Keratinocyte (primary cell): ENCODE measurements at regions not wholly inside any gene's neighbourhood (a gene's known extent, or its start where the extent isn't known, plus 50 kb on each side); places are given as distances from the start of the nearest gene placed in this dataset.

Experiments used
- DNase-seq: peaks from one replicate; pipeline ENCODE4 v3.0.0-alpha.2; 2011; ENCODE audit warnings: low read depth, missing footprints, low spot score
- FAIRE-seq: peaks from 2 replicates; lab custom pipeline; 2011; peaks lifted over from hg19 to GRCh38; lab: Jason Lieb, UNC
- H2AFZ ChIP-seq: 2 replicates; pipeline ENCODE4 v1.6.0; 2012; ENCODE audit warnings: low read length, control low read depth, inconsistent platforms; ENCODE audit not compliant: control insufficient read depth
- H3K27ac ChIP-seq: 2 replicates; pipeline ENCODE4 v1.5.1; 2011; ENCODE audit warnings: low read length; ENCODE audit not compliant: control insufficient read depth, insufficient read depth
- H3K27me3 ChIP-seq: 3 replicates; pipeline ENCODE4 v1.6.0; 2011; ENCODE audit warnings: low read length; ENCODE audit not compliant: control insufficient read depth, insufficient read depth; ENCODE audit errors: extremely low read depth
- H3K36me3 ChIP-seq, 2 experiments: 2 replicates in 1 of 2; 3 replicates in 1 of 2; pipeline ENCODE4 v1.5.1; 2011; ENCODE audit warnings: low read length in 2 of 2, mild to moderate bottlenecking in 1 of 2; ENCODE audit not compliant: control insufficient read depth in 2 of 2, insufficient read depth in 2 of 2; ENCODE audit errors: extremely low read depth in 1 of 2
- H3K4me1 ChIP-seq: 3 replicates; pipeline ENCODE4 v1.5.1; 2011; ENCODE audit warnings: low read length; ENCODE audit not compliant: control insufficient read depth, insufficient read depth; ENCODE audit errors: extremely low read depth
- H3K4me2 ChIP-seq: 3 replicates; pipeline ENCODE4 v1.6.0; 2011; ENCODE audit warnings: low read depth, low read length; ENCODE audit not compliant: control insufficient read depth, insufficient read depth; ENCODE audit errors: extremely low read depth
- H3K4me3 ChIP-seq, 3 experiments: fragments of 200-600 bp in 1 of 3; sonication (generic) in 1 of 3; 2 replicates in 2 of 3; 3 replicates in 1 of 3; pipeline ENCODE4 v1.5.1; 2011 to 2016; ENCODE audit warnings: low read length in 3 of 3, mild to moderate bottlenecking in 3 of 3, control low read depth in 2 of 3, inconsistent platforms in 1 of 3, low read depth in 1 of 3, mixed read lengths in 1 of 3, mixed run types in 1 of 3, moderate library complexity in 1 of 3; ENCODE audit not compliant: control insufficient read depth in 2 of 3, insufficient read depth in 2 of 3; ENCODE audit errors: extremely low read depth in 1 of 3
- H3K79me2 ChIP-seq: 2 replicates; pipeline ENCODE4 v1.6.0; 2012; ENCODE audit warnings: low read length; ENCODE audit not compliant: control insufficient read depth, insufficient read depth
- H3K9ac ChIP-seq: 3 replicates; pipeline ENCODE4 v1.6.0; 2011; ENCODE audit warnings: low read length; ENCODE audit not compliant: control insufficient read depth, insufficient read depth; ENCODE audit errors: extremely low read depth
- H3K9me1 ChIP-seq: 3 replicates; pipeline ENCODE4 v1.6.0; 2011; ENCODE audit warnings: low read length; ENCODE audit not compliant: control insufficient read depth, insufficient read depth; ENCODE audit errors: extremely low read depth
- H3K9me3 ChIP-seq: 2 replicates; pipeline ENCODE4 v1.5.1; 2012; ENCODE audit warnings: low read depth, low read length; ENCODE audit not compliant: control insufficient read depth
- H4K20me1 ChIP-seq: 3 replicates; pipeline ENCODE4 v1.6.0; 2011; ENCODE audit warnings: low read length; ENCODE audit not compliant: control insufficient read depth, insufficient read depth; ENCODE audit errors: extremely low read depth
- CTCF ChIP-seq, 3 experiments: IDR thresholded peaks in 1 of 3; conservative IDR thresholded peaks in 1 of 3; optimal IDR thresholded peaks in 1 of 3; 2 replicates in 2 of 3; 3 replicates in 1 of 3; pipeline versions ENCODE3 to v1.5.1; 2011; ENCODE audit warnings: low read length in 3 of 3, mild to moderate bottlenecking in 3 of 3, moderate library complexity in 2 of 3, control low read depth in 1 of 3, inconsistent platforms in 1 of 3; ENCODE audit not compliant: insufficient read depth in 2 of 3; ENCODE audit errors: extremely low read depth in 1 of 3
- EZH2 ChIP-seq: IDR thresholded peaks from one replicate; pipeline ENCODE4 v1.6.1; 2012; ENCODE audit warnings: inconsistent platforms, mild to moderate bottlenecking, low read length, moderate library complexity
- dilution Hi-C: fragments of 300-500 bp; cut with MboI; formaldehyde crosslinking; loops from one replicate; pipeline ENCODE4 v1.7.0; 2020; ENCODE audit warnings: low sequenced_read_pairs; ENCODE audit not compliant: extremely low pct_ligation_motif_present

GRCh38 chr2:16470936-16471490, 194.6 kb downstream of the CYRIA start:
- Histone ChIP-seq H3K4me1 (peaks cover 3% of the 10 kb centered on the region), H3K79me2 (no peaks in the 10 kb centered on the region), H3K9ac (no peak overlapping the region), H3K9me3 (no peaks in the 10 kb centered on the region), H3K4me3 (no peak overlapping the region), H3K36me3 (no peaks in the 10 kb centered on the region), H3K4me2 (no peak overlapping the region), H4K20me1 (no peaks in the 10 kb centered on the region), H3K27me3 (no peaks in the 10 kb centered on the region), H2AFZ (no peak overlapping the region), H3K27ac (no peak overlapping the region), H3K9me1 (no peaks in the 10 kb centered on the region)
- dilution Hi-C loops, result no loop called here
- DNase-seq (no peak), FAIRE-seq (no peak)
- no peak for TF ChIP-seq CTCF (optimal IDR thresholded peaks at IDR 0.05 in 1 of 3, IDR thresholded peaks at IDR 0.05 in 1 of 3, conservative IDR thresholded peaks at IDR 0.05 in 1 of 3; ENCODE audit: extremely low read depth in 1 of 3, insufficient read depth in 2 of 3, low read length in 3 of 3)
- TF ChIP-seq EZH2, result no peak

GRCh38 chr2:16466821-16467151, 198.8 kb downstream of the CYRIA start:
- no peak overlapping the region for H3K27ac ChIP-seq

More at GRCh38 chr2:16466821-16467151, 198.8 kb downstream of the CYRIA start:
- Histone ChIP-seq H2AFZ (no peak overlapping the region), H3K9me1 (no peaks in the 10 kb centered on the region), H4K20me1 (no peaks in the 10 kb centered on the region), H3K4me1 (no peaks in the 10 kb centered on the region), H3K79me2 (no peaks in the 10 kb centered on the region), H3K9ac (no peak overlapping the region), H3K9me3 (no peaks in the 10 kb centered on the region), H3K36me3 (no peaks in the 10 kb centered on the region), H3K27me3 (no peaks in the 10 kb centered on the region), H3K4me2 (no peak overlapping the region), H3K4me3 (no peak overlapping the region)
- FAIRE-seq (no peak), DNase-seq (no peak)
- dilution Hi-C loops, result no loop called here
- TF ChIP-seq CTCF (optimal IDR thresholded peaks at IDR 0.05 in 1 of 3, IDR thresholded peaks at IDR 0.05 in 1 of 3, conservative IDR thresholded peaks at IDR 0.05 in 1 of 3; ENCODE audit: extremely low read depth in 1 of 3, insufficient read depth in 2 of 3, low read length in 3 of 3) (no peak), EZH2 (no peak)
